OCI-LY1 (cell line): ENCODE measurements at regions not wholly inside any gene's neighbourhood (a gene's known extent, or its start where the extent isn't known, plus 50 kb on each side); places are given as distances from the start of the nearest gene placed in this dataset.

ENCODE experiments used
- H2AFZ ChIP-seq: fragments of 200-600 bp; sonication (generic), shearing (Covaris generic); 2 replicates; pipeline ENCODE4 v1.6.0; 2014; ENCODE audit warnings: antibody characterized with exemption, mild to moderate bottlenecking, low read length
- H3F3A ChIP-seq: fragments of 200-600 bp; sonication (generic), shearing (Covaris generic); 2 replicates; pipeline ENCODE4 v1.6.0; 2014; ENCODE audit warnings: mild to moderate bottlenecking, antibody characterized with exemption, low read length, moderate library complexity; ENCODE audit not compliant: insufficient read depth
- H3K27ac ChIP-seq: fragments of 200-600 bp; sonication (generic); 2 replicates; pipeline ENCODE4 v1.5.1; 2014; ENCODE audit warnings: low read length, mixed run types, mild to moderate bottlenecking, low read depth; ENCODE audit not compliant: poor library complexity, severe bottlenecking
- H3K27me3 ChIP-seq: fragments of 200-600 bp; sonication (generic); 2 replicates; pipeline ENCODE4 v1.6.0; 2014; ENCODE audit warnings: antibody characterized with exemption, mild to moderate bottlenecking, low read length, moderate library complexity; ENCODE audit not compliant: insufficient read depth
- H3K36me3 ChIP-seq: fragments of 200-600 bp; sonication (generic); 2 replicates; pipeline ENCODE4 v1.6.1; 2014; ENCODE audit warnings: mild to moderate bottlenecking, antibody characterized with exemption, low read length, moderate library complexity, mixed read lengths; ENCODE audit not compliant: insufficient read depth
- H3K4me1 ChIP-seq: fragments of 200-600 bp; sonication (generic); 2 replicates; pipeline ENCODE4 v1.5.1; 2014; ENCODE audit warnings: mild to moderate bottlenecking, low read length, moderate library complexity; ENCODE audit not compliant: insufficient read depth, severe bottlenecking
- H3K4me2 ChIP-seq: fragments of 200-600 bp; sonication (generic), shearing (Covaris generic); 2 replicates; pipeline ENCODE4 v1.6.1; 2014; ENCODE audit warnings: low read length
- H3K4me3 ChIP-seq: fragments of 200-600 bp; sonication (generic); 2 replicates; pipeline ENCODE4 v1.5.1; 2014; ENCODE audit warnings: low read length, low read depth, mild to moderate bottlenecking, mixed read lengths; ENCODE audit not compliant: poor library complexity, severe bottlenecking
- H3K79me2 ChIP-seq: fragments of 200-600 bp; shearing (Covaris generic); 2 replicates; pipeline ENCODE4 v1.6.1; 2016; ENCODE audit warnings: mixed run types, low read length, mixed read lengths; ENCODE audit not compliant: insufficient read depth
- H3K9ac ChIP-seq: fragments of 200-600 bp; sonication (generic), shearing (Covaris generic); 2 replicates; pipeline ENCODE4 v1.6.1; 2014; ENCODE audit warnings: mild to moderate bottlenecking, low read length, mixed read lengths
- H3K9me2 ChIP-seq: fragments of 200-600 bp; sonication (generic), shearing (Covaris generic); 2 replicates; pipeline ENCODE4 v1.6.1; 2014; ENCODE audit warnings: low read depth, mild to moderate bottlenecking, low read length, mixed read lengths
- H3K9me3 ChIP-seq: fragments of 200-600 bp; shearing (Covaris generic); 2 replicates; pipeline ENCODE4 v1.6.1; 2014; ENCODE audit warnings: low read length, mixed read lengths
- H4K20me1 ChIP-seq: fragments of 200-600 bp; sonication (generic), shearing (Covaris generic); 2 replicates; pipeline ENCODE4 v1.6.0; 2016; ENCODE audit warnings: mild to moderate bottlenecking, low read length; ENCODE audit not compliant: insufficient read depth
- EZH2 ChIP-seq: fragments of 200-600 bp; sonication (generic), shearing (Covaris generic); IDR thresholded peaks from 2 replicates; pipeline ENCODE4 v1.8.0; 2017; ENCODE audit warnings: borderline replicate concordance, mixed run types, mild to moderate bottlenecking, antibody characterized with exemption, low read length, moderate library complexity, mixed read lengths
- TF ChIP-seq, protein P1 (sequence below): fragments of 200-600 bp; sonication (generic), shearing (Covaris generic); IDR thresholded peaks from 2 replicates; pipeline ENCODE4 v1.5.1; 2017; ENCODE audit warnings: mild to moderate bottlenecking, antibody characterized with exemption, low read length, moderate library complexity, mixed read lengths

DNA sequence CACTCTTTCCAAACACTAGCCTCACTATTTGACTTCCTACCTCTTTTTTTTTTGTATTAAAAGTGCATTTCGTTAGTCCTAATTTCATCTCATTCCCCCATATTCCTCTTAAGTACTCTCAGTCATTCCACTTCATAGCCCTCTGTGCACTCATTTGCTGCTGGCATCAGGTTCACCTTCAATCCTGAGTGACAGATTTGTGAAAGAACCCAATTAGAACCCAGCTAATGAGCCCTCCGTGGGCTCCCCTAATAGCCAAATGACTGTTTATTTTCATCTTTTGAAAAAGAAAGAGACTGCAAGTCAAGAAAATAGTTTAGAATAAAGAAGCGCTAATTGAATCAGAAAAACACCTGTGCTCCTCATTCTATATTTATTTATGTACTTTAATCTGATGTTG, 512.1 kb upstream of the LRATD1 start:
- Histone ChIP-seq H3K4me1 (no peaks in the 10 kb centered on the region), H3K79me2 (no peaks in the 10 kb centered on the region), H3K4me3 (no peak overlapping the region), H3K9ac (no peak overlapping the region), H2AFZ (no peak overlapping the region), H3F3A (no peaks in the 10 kb centered on the region), H3K27me3 (no peaks in the 10 kb centered on the region), H3K4me2 (no peak overlapping the region), H4K20me1 (no peaks in the 10 kb centered on the region), H3K27ac (no peak overlapping the region), H3K9me2 (no peaks in the 10 kb centered on the region), H3K9me3 (no peaks in the 10 kb centered on the region), H3K36me3 (no peaks in the 10 kb centered on the region)
- TF ChIP-seq, protein P1, sequence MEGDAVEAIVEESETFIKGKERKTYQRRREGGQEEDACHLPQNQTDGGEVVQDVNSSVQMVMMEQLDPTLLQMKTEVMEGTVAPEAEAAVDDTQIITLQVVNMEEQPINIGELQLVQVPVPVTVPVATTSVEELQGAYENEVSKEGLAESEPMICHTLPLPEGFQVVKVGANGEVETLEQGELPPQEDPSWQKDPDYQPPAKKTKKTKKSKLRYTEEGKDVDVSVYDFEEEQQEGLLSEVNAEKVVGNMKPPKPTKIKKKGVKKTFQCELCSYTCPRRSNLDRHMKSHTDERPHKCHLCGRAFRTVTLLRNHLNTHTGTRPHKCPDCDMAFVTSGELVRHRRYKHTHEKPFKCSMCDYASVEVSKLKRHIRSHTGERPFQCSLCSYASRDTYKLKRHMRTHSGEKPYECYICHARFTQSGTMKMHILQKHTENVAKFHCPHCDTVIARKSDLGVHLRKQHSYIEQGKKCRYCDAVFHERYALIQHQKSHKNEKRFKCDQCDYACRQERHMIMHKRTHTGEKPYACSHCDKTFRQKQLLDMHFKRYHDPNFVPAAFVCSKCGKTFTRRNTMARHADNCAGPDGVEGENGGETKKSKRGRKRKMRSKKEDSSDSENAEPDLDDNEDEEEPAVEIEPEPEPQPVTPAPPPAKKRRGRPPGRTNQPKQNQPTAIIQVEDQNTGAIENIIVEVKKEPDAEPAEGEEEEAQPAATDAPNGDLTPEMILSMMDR: no peak
- no peak for TF ChIP-seq EZH2

DNA sequence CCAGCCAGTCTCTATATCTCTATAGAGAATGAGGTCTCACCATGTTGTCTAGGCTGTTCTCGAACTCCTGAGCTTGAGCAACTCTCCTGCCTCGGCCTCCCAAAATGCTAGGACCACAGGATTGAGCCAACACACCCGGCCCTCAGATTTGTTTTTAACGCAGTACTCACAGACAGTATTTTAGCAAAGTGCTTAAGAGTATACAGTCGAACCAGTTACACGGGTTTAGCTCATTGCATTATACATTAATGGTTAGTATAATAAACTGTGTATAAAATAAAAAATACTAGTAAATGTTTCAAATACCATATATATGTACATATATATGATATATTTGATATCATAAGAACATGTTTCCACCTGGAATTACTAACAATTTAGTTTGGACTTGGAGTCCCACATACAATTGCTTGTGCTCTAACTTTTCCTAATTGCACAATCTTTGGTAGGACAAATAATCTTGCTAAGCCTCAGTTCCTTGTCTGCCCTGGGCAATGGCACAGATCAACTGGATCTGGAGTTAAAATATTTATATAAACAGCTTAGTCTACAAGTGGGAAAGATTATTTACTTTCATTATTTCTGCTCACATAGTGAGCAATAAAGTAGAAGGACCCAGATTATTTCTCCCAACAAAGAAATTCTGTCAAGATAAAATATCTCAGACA, 508.9 kb upstream of the LRATD1 start:
- Histone ChIP-seq H2AFZ (no peak overlapping the region), H3K4me1 (no peaks in the 10 kb centered on the region), H3K27me3 (no peaks in the 10 kb centered on the region), H3K27ac (no peak overlapping the region), H4K20me1 (no peaks in the 10 kb centered on the region), H3K4me3 (no peak overlapping the region), H3K79me2 (no peaks in the 10 kb centered on the region), H3K4me2 (no peak overlapping the region), H3K9me3 (no peaks in the 10 kb centered on the region), H3K36me3 (no peaks in the 10 kb centered on the region), H3K9me2 (no peaks in the 10 kb centered on the region), H3F3A (no peaks in the 10 kb centered on the region), H3K9ac (no peak overlapping the region)
- TF ChIP-seq EZH2: no peak
- TF ChIP-seq, protein P1: no peak

DNA sequence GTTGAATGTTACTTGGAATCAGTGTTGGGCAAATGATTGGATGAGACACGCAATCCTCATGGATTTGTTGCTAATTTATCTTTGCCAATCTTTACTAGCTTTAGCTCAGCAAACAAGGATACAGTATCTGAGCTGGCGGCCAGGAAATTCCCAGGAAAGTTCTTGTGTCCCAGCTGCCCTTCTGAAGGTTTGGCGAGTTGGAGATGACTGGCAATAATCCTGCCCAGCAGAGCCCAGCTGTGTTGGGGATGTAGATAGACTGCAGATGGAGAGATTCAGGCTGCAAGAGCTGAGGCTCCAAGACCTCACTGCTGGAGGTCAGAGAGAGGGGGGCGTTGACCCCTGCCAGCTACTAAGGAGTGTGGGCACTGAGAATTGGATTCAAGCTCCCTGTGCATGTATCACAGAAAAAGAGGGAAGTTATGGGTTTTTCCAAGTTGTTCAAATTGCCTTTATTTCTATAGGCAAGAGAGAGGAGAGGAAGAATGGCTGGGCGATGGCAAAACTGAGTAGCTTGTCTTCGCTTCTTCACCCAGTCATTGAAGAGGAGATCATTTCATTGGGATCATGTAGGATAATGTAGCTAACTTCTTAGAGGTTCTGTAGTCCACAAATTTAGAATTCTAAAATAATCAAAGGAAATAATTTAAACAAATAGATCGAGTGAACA, 506.8 kb upstream of the LRATD1 start:
- H3K36me3 ChIP-seq: no peaks in the 10 kb centered on the region
- TF ChIP-seq EZH2: no peak
- TF ChIP-seq, protein P1: no peak
- H3K27ac ChIP-seq: no peak overlapping the region
- H3K79me2 ChIP-seq: no peaks in the 10 kb centered on the region
- no peak overlapping the region for H2AFZ ChIP-seq
- H3K9me3 ChIP-seq: no peaks in the 10 kb centered on the region
- H3K4me3 ChIP-seq: no peak overlapping the region
- H3K4me1 ChIP-seq: no peaks in the 10 kb centered on the region
- H3K4me2 ChIP-seq: no peak overlapping the region
- no peaks in the 10 kb centered on the region for H4K20me1 ChIP-seq
- no peak overlapping the region for H3K9ac ChIP-seq
- H3F3A ChIP-seq: no peaks in the 10 kb centered on the region
- no peaks in the 10 kb centered on the region for H3K9me2 ChIP-seq
- no peaks in the 10 kb centered on the region for H3K27me3 ChIP-seq
